H1 (cell line): ENCODE measurements at regions not wholly inside any gene's neighbourhood (a gene's known extent, or its start where the extent isn't known, plus 50 kb on each side); places are given as distances from the start of the nearest gene placed in this dataset.

Experiments
- SUZ12 ChIP-seq: fragments of 200-600 bp; sonication (generic); IDR thresholded peaks from 2 replicates; pipeline ENCODE4 v1.6.1; 2012; ENCODE audit warnings: mild to moderate bottlenecking, inconsistent platforms, low read length, moderate library complexity, mixed read lengths

- TF ChIP-seq SUZ12 = no peak
- TF ChIP-seq, all 59 proteins: peak for 0
Observed at GRCh38 chr5:34570143-34570542, 86.0 kb upstream of the RAI14 start (continued).
